ENCODE measurements at regions not wholly inside any gene's neighbourhood (a gene's known extent, or its start where the extent isn't known, plus 50 kb on each side); places are given as distances from the start of the nearest gene placed in this dataset.
A peak's percentile ranks its signal among the peaks of the same experiment; 100 is the strongest.

DNA sequence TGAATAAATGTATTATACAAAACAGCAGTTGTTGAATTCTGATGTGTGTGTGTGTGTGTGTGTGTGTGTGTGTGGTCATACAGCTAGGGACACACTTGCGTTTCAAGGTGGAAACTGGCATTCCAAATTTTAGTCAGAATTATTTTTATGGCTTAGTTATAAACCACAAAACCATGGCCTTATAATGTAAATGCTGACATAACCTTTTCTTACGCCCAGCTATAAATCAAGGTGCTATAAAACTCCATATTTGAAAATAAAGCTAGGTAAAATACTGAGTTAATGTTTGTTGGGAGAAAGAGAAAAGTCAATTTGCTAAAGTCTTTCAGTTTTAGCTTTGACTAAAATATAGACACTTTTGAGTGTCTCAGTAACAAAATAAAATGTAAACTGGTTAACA is 345.1 kb upstream of the NR3C2 start:
- Histone ChIP-seq H3K36me3 (ENCODE audit: control insufficient read depth, insufficient read depth, low read length) (no peaks in the 10 kb centered on the region), H3K27me3 (ENCODE audit: control insufficient read depth, insufficient read depth, low read length) (no peaks in the 10 kb centered on the region), H3K4me3 (ENCODE audit: low read depth, low read length) (no peak overlapping the region), H3K4me1 (ENCODE audit: control insufficient read depth, insufficient read depth, low read length) (peaks cover 19% of the 10 kb centered on the region), H3K9me3 (ENCODE audit: control insufficient read depth, insufficient read depth, low read depth, low read length) (no peaks in the 10 kb centered on the region), H3K27ac (ENCODE audit: low read depth, low read length) (no peak overlapping the region), H3K9ac (ENCODE audit: low read length) (no peak overlapping the region)

DNA sequence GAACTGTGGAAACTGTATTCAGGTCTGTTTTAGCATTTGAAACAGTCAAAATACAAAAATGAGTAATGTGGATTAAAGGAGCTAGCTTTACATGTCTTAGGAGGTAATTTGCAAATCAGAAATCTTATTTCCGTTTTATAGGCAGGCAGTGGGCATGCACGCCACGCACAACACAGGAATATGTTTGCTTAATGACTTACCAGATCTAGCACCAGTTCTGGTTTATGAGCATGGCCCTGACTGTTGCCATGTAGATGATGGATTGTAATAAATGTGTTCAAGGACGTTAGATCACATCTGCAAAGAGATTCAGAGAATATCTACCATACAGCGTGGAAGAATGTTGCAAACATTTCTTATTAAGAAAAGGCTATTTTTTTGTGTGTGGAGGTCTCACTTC is 344.5 kb upstream of the NR3C2 start:
- Histone ChIP-seq H3K9ac (ENCODE audit: low read length) (no peak overlapping the region), H3K27ac (ENCODE audit: low read depth, low read length) (no peak overlapping the region), H3K27me3 (ENCODE audit: control insufficient read depth, insufficient read depth, low read length) (no peaks in the 10 kb centered on the region), H3K36me3 (ENCODE audit: control insufficient read depth, insufficient read depth, low read length) (no peaks in the 10 kb centered on the region), H3K9me3 (ENCODE audit: control insufficient read depth, insufficient read depth, low read depth, low read length) (no peaks in the 10 kb centered on the region), H3K4me1 (ENCODE audit: control insufficient read depth, insufficient read depth, low read length) (peaks cover 24% of the 10 kb centered on the region), H3K4me3 (ENCODE audit: low read depth, low read length) (no peak overlapping the region)

DNA sequence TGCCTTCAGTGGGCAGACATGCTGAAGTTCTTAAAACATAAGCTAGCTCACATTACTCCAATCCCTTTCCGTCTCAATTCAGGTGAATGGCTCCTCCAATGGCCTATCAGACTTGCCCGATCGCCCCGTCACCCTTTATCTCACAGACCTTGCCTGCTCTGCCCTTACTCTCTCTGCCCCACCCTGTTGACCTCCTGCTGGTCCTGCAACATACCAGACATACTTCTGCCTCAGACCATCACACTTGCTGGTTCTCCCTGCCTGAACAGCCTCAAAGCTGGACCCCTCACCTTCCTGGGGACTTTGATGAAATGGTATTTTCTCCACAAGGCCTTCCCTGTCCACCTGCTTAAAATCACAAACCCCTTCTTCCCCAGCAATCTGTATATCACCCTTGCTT is 340.1 kb upstream of the NR3C2 start:
- H3K4me1 ChIP-seq (ENCODE audit: control insufficient read depth, insufficient read depth, low read length): peaks cover 11% of the 10 kb centered on the region
- H3K36me3 ChIP-seq (ENCODE audit: control insufficient read depth, insufficient read depth, low read length): no peaks in the 10 kb centered on the region
- no peak overlapping the region for H3K9ac ChIP-seq (ENCODE audit: low read length)
- no peaks in the 10 kb centered on the region for H3K9me3 ChIP-seq (ENCODE audit: control insufficient read depth, insufficient read depth, low read depth, low read length)
- H3K27me3 ChIP-seq (ENCODE audit: control insufficient read depth, insufficient read depth, low read length): no peaks in the 10 kb centered on the region
- no peak overlapping the region for H3K27ac ChIP-seq (ENCODE audit: low read depth, low read length)
- H3K4me3 ChIP-seq (ENCODE audit: low read depth, low read length): peak overlapping the region; percentile 16; the same call in 1 of the 2 replicates

DNA sequence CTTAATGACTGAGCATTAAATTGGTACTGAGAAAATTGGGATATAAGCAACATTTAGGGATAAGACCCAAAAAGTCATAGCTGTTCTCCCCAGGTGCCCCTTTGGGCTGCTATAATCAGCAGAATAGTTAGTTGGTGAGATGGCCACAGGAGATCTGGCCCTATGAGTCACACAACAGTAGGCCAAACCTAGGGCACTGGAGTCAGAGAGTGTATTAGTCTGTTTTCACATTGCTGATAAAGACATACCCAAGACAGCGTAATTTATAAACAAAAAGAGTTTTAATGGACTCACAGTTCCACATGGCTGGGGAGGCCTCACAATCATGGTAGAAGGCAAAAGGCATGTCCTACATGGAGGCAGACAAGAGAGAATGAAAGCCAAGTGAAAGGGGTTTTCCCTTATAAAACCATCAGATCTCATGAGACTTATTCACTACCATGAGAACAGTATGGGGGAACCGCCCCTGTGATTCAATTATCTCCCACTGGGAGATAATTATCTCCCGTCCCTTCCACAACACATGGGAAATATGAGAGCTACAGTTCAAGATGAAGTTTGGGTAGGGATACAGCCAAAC is 338.3 kb upstream of the NR3C2 start:
- Histone ChIP-seq H3K9ac (ENCODE audit: low read length) (no peak overlapping the region), H3K27me3 (ENCODE audit: control insufficient read depth, insufficient read depth, low read length) (no peaks in the 10 kb centered on the region), H3K4me3 (ENCODE audit: low read depth, low read length) (no peak overlapping the region), H3K36me3 (ENCODE audit: control insufficient read depth, insufficient read depth, low read length) (no peaks in the 10 kb centered on the region), H3K9me3 (ENCODE audit: control insufficient read depth, insufficient read depth, low read depth, low read length) (no peaks in the 10 kb centered on the region), H3K4me1 (ENCODE audit: control insufficient read depth, insufficient read depth, low read length) (peaks cover 11% of the 10 kb centered on the region), H3K27ac (ENCODE audit: low read depth, low read length) (no peak overlapping the region)

DNA sequence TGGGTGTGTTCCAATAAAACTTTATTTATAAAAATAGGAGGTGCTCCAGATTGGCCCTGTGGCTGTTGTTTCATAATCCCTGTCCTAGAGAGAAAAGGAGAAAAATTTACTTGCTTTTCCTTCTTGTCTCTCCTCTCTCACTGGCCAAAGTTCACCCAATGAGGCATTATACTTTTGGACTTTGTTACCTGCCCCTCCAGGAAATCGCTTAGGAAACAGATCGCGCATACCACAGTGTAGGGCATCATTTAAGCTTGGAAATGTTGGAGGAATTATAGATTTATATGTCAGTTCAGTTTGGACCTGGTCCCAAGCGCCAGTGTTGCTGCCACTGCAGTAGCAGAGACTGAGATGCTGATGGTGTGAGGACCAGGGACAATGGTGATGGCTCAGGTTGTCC is 337.6 kb upstream of the NR3C2 start:
- H3K36me3 ChIP-seq (ENCODE audit: control insufficient read depth, insufficient read depth, low read length): no peaks in the 10 kb centered on the region
- no peaks in the 10 kb centered on the region for H3K27me3 ChIP-seq (ENCODE audit: control insufficient read depth, insufficient read depth, low read length)
- H3K9ac ChIP-seq (ENCODE audit: low read length): no peak overlapping the region
- peaks cover 11% of the 10 kb centered on the region for H3K4me1 ChIP-seq (ENCODE audit: control insufficient read depth, insufficient read depth, low read length)
- H3K9me3 ChIP-seq (ENCODE audit: control insufficient read depth, insufficient read depth, low read depth, low read length): no peaks in the 10 kb centered on the region
- no peak overlapping the region for H3K4me3 ChIP-seq (ENCODE audit: low read depth, low read length)
- H3K27ac ChIP-seq (ENCODE audit: low read depth, low read length): no peak overlapping the region

DNA sequence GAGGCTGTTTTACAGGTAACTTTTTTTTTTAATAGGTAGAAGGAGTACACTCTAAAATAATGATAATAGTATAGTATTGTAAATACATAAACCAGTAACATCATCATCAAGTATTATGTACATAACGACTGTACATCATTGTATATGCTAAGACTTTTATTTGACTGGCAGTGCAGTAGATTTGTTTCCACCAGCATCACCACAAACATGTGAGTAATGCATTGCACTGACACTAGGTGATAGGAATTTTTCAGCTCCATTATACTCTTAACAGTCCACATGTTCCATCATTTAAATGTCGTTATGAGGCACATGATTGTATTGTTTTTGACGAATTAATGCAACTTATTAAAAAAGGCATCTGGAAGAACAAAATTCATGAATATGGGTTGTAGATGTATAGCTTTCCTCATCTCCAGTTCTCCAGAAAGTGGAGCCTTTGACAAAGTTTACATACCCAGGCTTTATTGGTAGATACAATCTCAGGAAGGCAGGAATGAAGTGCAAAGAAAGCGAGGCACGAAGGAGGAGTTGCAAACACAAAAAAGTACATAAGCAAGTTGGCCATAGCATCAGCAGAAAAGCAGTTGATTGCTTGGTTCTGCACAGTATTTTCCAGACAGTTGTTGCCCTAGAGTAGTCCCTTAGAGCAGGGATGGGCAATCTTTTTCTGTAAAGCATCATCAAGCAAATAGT is 336.9 kb upstream of the NR3C2 start:
- no peaks in the 10 kb centered on the region for H3K36me3 ChIP-seq (ENCODE audit: control insufficient read depth, insufficient read depth, low read length)
- peaks cover 11% of the 10 kb centered on the region for H3K4me1 ChIP-seq (ENCODE audit: control insufficient read depth, insufficient read depth, low read length)
- H3K9me3 ChIP-seq (ENCODE audit: control insufficient read depth, insufficient read depth, low read depth, low read length): no peaks in the 10 kb centered on the region
- no peaks in the 10 kb centered on the region for H3K27me3 ChIP-seq (ENCODE audit: control insufficient read depth, insufficient read depth, low read length)
- H3K27ac ChIP-seq (ENCODE audit: low read depth, low read length): no peak overlapping the region
- no peak overlapping the region for H3K4me3 ChIP-seq (ENCODE audit: low read depth, low read length)
- no peak overlapping the region for H3K9ac ChIP-seq (ENCODE audit: low read length)

DNA sequence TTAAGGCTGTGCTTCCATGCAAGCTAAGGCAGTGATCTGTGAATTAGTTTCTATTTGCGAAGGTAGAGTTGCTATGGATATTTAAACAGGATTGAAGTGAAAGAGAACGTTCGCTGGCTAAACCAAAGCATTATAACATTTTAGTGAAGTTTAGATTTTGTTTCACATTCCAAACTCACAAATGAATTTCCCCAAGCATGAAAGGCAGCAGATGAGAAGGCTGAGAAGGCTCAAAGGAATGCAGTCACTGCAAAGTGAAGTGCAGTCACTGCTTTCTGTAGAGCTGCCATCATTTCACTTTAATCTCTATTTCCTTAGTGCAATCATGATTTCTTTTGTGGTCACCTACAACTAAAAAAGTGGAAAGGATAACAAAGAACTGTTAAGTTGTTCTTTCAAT is 334.7 kb upstream of the NR3C2 start:
- Histone ChIP-seq H3K27me3 (ENCODE audit: control insufficient read depth, insufficient read depth, low read length) (no peaks in the 10 kb centered on the region), H3K4me1 (ENCODE audit: control insufficient read depth, insufficient read depth, low read length) (peaks cover 3% of the 10 kb centered on the region), H3K4me3 (ENCODE audit: low read depth, low read length) (no peak overlapping the region), H3K9me3 (ENCODE audit: control insufficient read depth, insufficient read depth, low read depth, low read length) (no peaks in the 10 kb centered on the region), H3K36me3 (ENCODE audit: control insufficient read depth, insufficient read depth, low read length) (no peaks in the 10 kb centered on the region), H3K27ac (ENCODE audit: low read depth, low read length) (no peak overlapping the region), H3K9ac (ENCODE audit: low read length) (no peak overlapping the region)

DNA sequence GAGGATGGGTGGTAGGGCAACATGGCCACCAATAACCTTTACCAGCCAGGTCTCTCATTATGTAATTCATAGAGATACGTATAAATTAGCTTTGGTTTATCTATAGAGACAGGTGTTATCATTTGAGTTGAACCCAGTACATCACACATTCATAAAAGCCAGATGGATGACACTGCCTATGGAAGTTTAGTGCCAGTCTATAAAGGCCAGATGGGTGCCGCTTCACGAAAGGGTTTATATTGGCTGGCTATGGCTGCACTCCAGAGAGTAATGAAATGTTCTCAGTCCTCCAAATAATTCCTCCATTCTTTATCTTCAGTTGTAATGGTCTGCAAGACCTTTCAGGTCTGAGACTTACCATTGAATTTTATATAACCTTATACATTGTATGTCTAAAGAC is 331.9 kb upstream of the NR3C2 start:
- Histone ChIP-seq H3K4me1 (ENCODE audit: control insufficient read depth, insufficient read depth, low read length) (no peaks in the 10 kb centered on the region), H3K9ac (ENCODE audit: low read length) (no peak overlapping the region), H3K27me3 (ENCODE audit: control insufficient read depth, insufficient read depth, low read length) (no peaks in the 10 kb centered on the region), H3K27ac (ENCODE audit: low read depth, low read length) (no peak overlapping the region), H3K36me3 (ENCODE audit: control insufficient read depth, insufficient read depth, low read length) (no peaks in the 10 kb centered on the region), H3K4me3 (ENCODE audit: low read depth, low read length) (no peak overlapping the region), H3K9me3 (ENCODE audit: control insufficient read depth, insufficient read depth, low read depth, low read length) (no peaks in the 10 kb centered on the region)

DNA sequence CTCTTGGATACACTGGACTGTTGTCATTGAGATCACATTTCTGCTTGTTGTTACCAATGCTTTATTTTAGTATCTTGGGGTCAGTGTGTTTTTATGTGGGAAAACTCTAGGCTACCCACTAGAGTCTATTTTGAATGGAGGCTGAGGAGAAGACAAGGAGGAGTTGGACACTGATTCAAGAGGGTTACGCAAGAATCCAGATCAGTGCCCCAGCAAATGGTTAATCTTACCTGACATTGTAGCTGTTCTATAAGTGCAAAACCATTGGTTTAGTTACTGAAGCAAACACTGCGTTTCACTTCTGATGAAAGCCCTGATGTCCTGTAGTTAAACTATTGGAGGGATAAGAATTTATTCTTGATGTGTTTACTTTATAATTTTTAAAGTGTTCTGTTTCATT is 331.1 kb upstream of the NR3C2 start:
- H3K9ac ChIP-seq (ENCODE audit: low read length): no peak overlapping the region
- H3K36me3 ChIP-seq (ENCODE audit: control insufficient read depth, insufficient read depth, low read length): no peaks in the 10 kb centered on the region
- no peaks in the 10 kb centered on the region for H3K9me3 ChIP-seq (ENCODE audit: control insufficient read depth, insufficient read depth, low read depth, low read length)
- no peak overlapping the region for H3K4me3 ChIP-seq (ENCODE audit: low read depth, low read length)
- no peaks in the 10 kb centered on the region for H3K27me3 ChIP-seq (ENCODE audit: control insufficient read depth, insufficient read depth, low read length)
- no peak overlapping the region for H3K27ac ChIP-seq (ENCODE audit: low read depth, low read length)
- no peaks in the 10 kb centered on the region for H3K4me1 ChIP-seq (ENCODE audit: control insufficient read depth, insufficient read depth, low read length)

DNA sequence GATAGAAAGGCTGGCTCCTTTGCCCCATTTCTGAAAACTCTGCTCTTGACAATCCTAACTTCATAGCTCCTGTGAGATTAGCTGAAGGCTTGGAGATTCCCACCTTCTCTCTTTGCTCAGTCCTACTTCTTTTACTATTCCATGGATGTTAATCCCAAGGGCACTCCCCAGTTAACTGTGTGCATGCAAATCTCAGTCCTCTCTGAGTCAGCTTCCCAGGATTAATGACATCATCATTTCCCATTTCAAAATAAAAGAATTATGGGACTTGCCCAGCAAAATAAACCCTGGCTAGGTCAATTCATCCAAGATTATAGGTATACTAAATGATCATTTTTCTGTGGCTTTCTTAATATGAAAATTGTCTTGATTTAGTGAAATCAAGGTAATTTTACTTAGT is 328.6 kb upstream of the NR3C2 start:
- Histone ChIP-seq H3K4me1 (ENCODE audit: control insufficient read depth, insufficient read depth, low read length) (no peaks in the 10 kb centered on the region), H3K27me3 (ENCODE audit: control insufficient read depth, insufficient read depth, low read length) (no peaks in the 10 kb centered on the region), H3K36me3 (ENCODE audit: control insufficient read depth, insufficient read depth, low read length) (no peaks in the 10 kb centered on the region), H3K9me3 (ENCODE audit: control insufficient read depth, insufficient read depth, low read depth, low read length) (no peaks in the 10 kb centered on the region), H3K9ac (ENCODE audit: low read length) (no peak overlapping the region), H3K4me3 (ENCODE audit: low read depth, low read length) (no peak overlapping the region), H3K27ac (ENCODE audit: low read depth, low read length) (no peak overlapping the region)

DNA sequence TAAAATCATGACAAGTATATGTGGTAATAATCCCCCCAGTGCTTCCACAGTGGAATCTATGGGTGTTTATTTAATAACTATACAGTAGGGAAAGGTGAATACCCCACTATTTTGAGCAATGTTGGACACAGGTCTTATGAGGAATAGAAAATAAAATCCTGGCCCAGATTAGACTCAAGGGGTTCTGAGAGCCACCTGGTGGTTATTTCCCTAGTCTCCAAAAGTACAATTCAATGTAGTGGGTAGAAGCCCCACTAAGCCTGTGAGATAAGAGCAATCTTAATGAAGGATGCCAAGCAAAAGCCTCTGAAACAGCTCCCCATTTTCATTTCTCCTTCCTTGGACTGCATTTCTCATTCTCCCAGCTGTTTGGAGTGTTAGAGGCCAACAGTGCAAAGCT is 328.2 kb upstream of the NR3C2 start:
- no peaks in the 10 kb centered on the region for H3K4me1 ChIP-seq (ENCODE audit: control insufficient read depth, insufficient read depth, low read length)
- no peak overlapping the region for H3K9ac ChIP-seq (ENCODE audit: low read length)
- H3K36me3 ChIP-seq (ENCODE audit: control insufficient read depth, insufficient read depth, low read length): no peaks in the 10 kb centered on the region
- no peaks in the 10 kb centered on the region for H3K9me3 ChIP-seq (ENCODE audit: control insufficient read depth, insufficient read depth, low read depth, low read length)
- H3K27ac ChIP-seq (ENCODE audit: low read depth, low read length): no peak overlapping the region
- H3K27me3 ChIP-seq (ENCODE audit: control insufficient read depth, insufficient read depth, low read length): no peaks in the 10 kb centered on the region
- H3K4me3 ChIP-seq (ENCODE audit: low read depth, low read length): no peak overlapping the region

Data from HUES6 (cell line).